B cell (primary cell): ENCODE measurements at regions not wholly inside any gene's neighbourhood (a gene's known extent, or its start where the extent isn't known, plus 50 kb on each side); places are given as distances from the start of the nearest gene placed in this dataset.

Experiments
- CTCF ChIP-seq: fragments of 200-600 bp; IDR thresholded peaks from one replicate; pipeline ENCODE4 v1.8.0; 2022; ENCODE audit warnings: antibody characterized with exemption, mild to moderate bottlenecking
- EZH2 ChIP-seq: IDR thresholded peaks from 2 replicates; pipeline ENCODE4 v1.6.1; 2012; ENCODE audit warnings: borderline replicate concordance, low read depth, mild to moderate bottlenecking, moderate library complexity, low read length; ENCODE audit not compliant: insufficient read depth, poor library complexity, severe bottlenecking

- no peak for TF ChIP-seq EZH2
- TF ChIP-seq CTCF = no peak
Observed at GRCh38 chr11:81874635-81875034, 859.0 kb downstream of the FAM181B start.
